ENCODE measurements at regions not wholly inside any gene's neighbourhood (a gene's known extent, or its start where the extent isn't known, plus 50 kb on each side); places are given as distances from the start of the nearest gene placed in this dataset.
A peak's percentile ranks its signal among the peaks of the same experiment; 100 is the strongest.
"Not testable (repeated sequence)": the region's sequence is repeated elsewhere in the genome, so short reads cannot be mapped to it uniquely, and the experiment has no call there.

- peak; percentile 11 for DNase-seq
Observed at GRCh38 chr7:109694149-109695071, 1124.7 kb downstream of the DNAJB9 start.

GRCh38 chr7:109695419-109695818, 1125.7 kb downstream of the DNAJB9 start:
- Histone ChIP-seq H3K4me3 (ENCODE audit: low read length) (no peak overlapping the region), H3K4me1 (ENCODE audit: control insufficient read depth, low read depth, low read length) (no peaks in the 10 kb centered on the region), H3K18ac (ENCODE audit: low read length) (no peak overlapping the region), H3K4me2 (ENCODE audit: low read length) (no peak overlapping the region), H4K8ac (ENCODE audit: low read depth, low read length) (no peak overlapping the region), H3K4ac (ENCODE audit: low read depth, low read length) (no peak overlapping the region), H3K56ac (ENCODE audit: low read length) (no peak overlapping the region), H4K5ac (ENCODE audit: low read length) (no peak overlapping the region), H3K23ac (ENCODE audit: low read length) (no peak overlapping the region), H2AK5ac (ENCODE audit: low read length) (no peak overlapping the region), H2BK120ac (ENCODE audit: low read depth, low read length) (no peak overlapping the region), H3K79me1 (ENCODE audit: low read length) (no peaks in the 10 kb centered on the region), H3K79me2 (ENCODE audit: control insufficient read depth, insufficient read depth, low read length) (no peaks in the 10 kb centered on the region), H3K27me3 (ENCODE audit: insufficient read depth, low read length, poor library complexity) (no peaks in the 10 kb centered on the region), H3K36me3 (ENCODE audit: control insufficient read depth, insufficient read depth, low read length) (no peaks in the 10 kb centered on the region), H3K9ac (ENCODE audit: low read length) (no peak overlapping the region), H2BK5ac (ENCODE audit: low read length) (no peak overlapping the region), H2BK15ac (replicated peaks; ENCODE audit: low read depth) (no peak overlapping the region), H3K27ac (ENCODE audit: low read depth, low read length) (no peak overlapping the region)
- no peak for DNase-seq

More at GRCh38 chr7:109694149-109695071, 1124.7 kb downstream of the DNAJB9 start:
- H3K27ac ChIP-seq (ENCODE audit: low read depth, low read length) = no peak overlapping the region
- H3K4me3 ChIP-seq (ENCODE audit: low read length) = no peak overlapping the region
- H3K36me3 ChIP-seq (ENCODE audit: control insufficient read depth, insufficient read depth, low read length) = no peaks in the 10 kb centered on the region
- H4K8ac ChIP-seq (ENCODE audit: low read depth, low read length) = no peak overlapping the region
- H2BK120ac ChIP-seq (ENCODE audit: low read depth, low read length) = no peak overlapping the region
- no peaks in the 10 kb centered on the region for H3K79me1 ChIP-seq (ENCODE audit: low read length)
- H3K18ac ChIP-seq (ENCODE audit: low read length) = no peak overlapping the region
- H3K9ac ChIP-seq (ENCODE audit: low read length) = no peak overlapping the region
- no peaks in the 10 kb centered on the region for H3K27me3 ChIP-seq (ENCODE audit: insufficient read depth, low read length, poor library complexity)
- no peak overlapping the region for H4K5ac ChIP-seq (ENCODE audit: low read length)
- H3K4ac ChIP-seq (ENCODE audit: low read depth, low read length) = no peak overlapping the region
- no peak overlapping the region for H3K56ac ChIP-seq (ENCODE audit: low read length)
- H3K4me1 ChIP-seq (ENCODE audit: control insufficient read depth, low read depth, low read length) = no peaks in the 10 kb centered on the region
- no peaks in the 10 kb centered on the region for H3K79me2 ChIP-seq (ENCODE audit: control insufficient read depth, insufficient read depth, low read length)
- H2BK5ac ChIP-seq (ENCODE audit: low read length) = no peak overlapping the region
- no peak overlapping the region for H3K23ac ChIP-seq (ENCODE audit: low read length)
- WGBS (ENCODE audit: extremely low coverage, insufficient coverage, low lambda C conversion rate) = no CpG with 5 or more reads among the region's 4 CpGs
- no peak overlapping the region for H2AK5ac ChIP-seq (ENCODE audit: low read length)
- H2BK15ac ChIP-seq (replicated peaks; ENCODE audit: low read depth) = no peak overlapping the region
- H3K4me2 ChIP-seq (ENCODE audit: low read length) = no peak overlapping the region

- H3K4me2 ChIP-seq (ENCODE audit: low read length) = no peak overlapping the region
- H3K4me1 ChIP-seq (ENCODE audit: control insufficient read depth, low read depth, low read length) = no peaks in the 10 kb centered on the region
- no peak overlapping the region for H3K9ac ChIP-seq (ENCODE audit: low read length)
- WGBS (ENCODE audit: extremely low coverage, insufficient coverage, low lambda C conversion rate) = no CpG with 5 or more reads among the region's 1 CpG
- no peak overlapping the region for H3K4ac ChIP-seq (ENCODE audit: low read depth, low read length)
- H3K79me1 ChIP-seq (ENCODE audit: low read length) = no peaks in the 10 kb centered on the region
- no peaks in the 10 kb centered on the region for H3K36me3 ChIP-seq (ENCODE audit: control insufficient read depth, insufficient read depth, low read length)
- no peaks in the 10 kb centered on the region for H3K79me2 ChIP-seq (ENCODE audit: control insufficient read depth, insufficient read depth, low read length)
- no peaks in the 10 kb centered on the region for H3K27me3 ChIP-seq (ENCODE audit: insufficient read depth, low read length, poor library complexity)
- H3K23ac ChIP-seq (ENCODE audit: low read length) = no peak overlapping the region
- no peak overlapping the region for H3K4me3 ChIP-seq (ENCODE audit: low read length)
- H2BK5ac ChIP-seq (ENCODE audit: low read length) = no peak overlapping the region
- H3K27ac ChIP-seq (ENCODE audit: low read depth, low read length) = no peak overlapping the region
- DNase-seq = no peak
- no peak overlapping the region for H4K8ac ChIP-seq (ENCODE audit: low read depth, low read length)
- no peak overlapping the region for H3K18ac ChIP-seq (ENCODE audit: low read length)
- H2AK5ac ChIP-seq (ENCODE audit: low read length) = no peak overlapping the region
- no peak overlapping the region for H4K5ac ChIP-seq (ENCODE audit: low read length)
- no peak overlapping the region for H3K56ac ChIP-seq (ENCODE audit: low read length)
- no peak overlapping the region for H2BK120ac ChIP-seq (ENCODE audit: low read depth, low read length)
- H2BK15ac ChIP-seq (replicated peaks; ENCODE audit: low read depth) = no peak overlapping the region
Observed at GRCh38 chr7:109696723-109697122, 1127.0 kb downstream of the DNAJB9 start.

GRCh38 chr7:109699661-109700060, 1130.0 kb downstream of the DNAJB9 start:
- WGBS (ENCODE audit: extremely low coverage, insufficient coverage, low lambda C conversion rate) = no CpG with 5 or more reads among the region's 3 CpGs

GRCh38 chr7:109713366-109713765, 1143.7 kb downstream of the DNAJB9 start:
- Histone ChIP-seq H2BK120ac (ENCODE audit: low read depth, low read length) (no peak overlapping the region), H2BK5ac (ENCODE audit: low read length) (no peak overlapping the region), H3K4me1 (ENCODE audit: control insufficient read depth, low read depth, low read length) (no peaks in the 10 kb centered on the region), H3K4ac (ENCODE audit: low read depth, low read length) (no peak overlapping the region), H3K79me1 (ENCODE audit: low read length) (no peaks in the 10 kb centered on the region), H3K9ac (ENCODE audit: low read length) (no peak overlapping the region), H3K27ac (ENCODE audit: low read depth, low read length) (no peak overlapping the region), H2BK15ac (replicated peaks; ENCODE audit: low read depth) (no peak overlapping the region), H4K5ac (ENCODE audit: low read length) (no peak overlapping the region), H3K4me3 (ENCODE audit: low read length) (no peak overlapping the region), H3K36me3 (ENCODE audit: control insufficient read depth, insufficient read depth, low read length) (no peaks in the 10 kb centered on the region), H3K56ac (ENCODE audit: low read length) (no peak overlapping the region), H3K18ac (ENCODE audit: low read length) (no peak overlapping the region), H2AK5ac (ENCODE audit: low read length) (no peak overlapping the region), H3K4me2 (ENCODE audit: low read length) (no peak overlapping the region), H4K8ac (ENCODE audit: low read depth, low read length) (no peak overlapping the region), H3K27me3 (ENCODE audit: insufficient read depth, low read length, poor library complexity) (no peaks in the 10 kb centered on the region), H3K79me2 (ENCODE audit: control insufficient read depth, insufficient read depth, low read length) (no peaks in the 10 kb centered on the region), H3K23ac (ENCODE audit: low read length) (no peak overlapping the region)
- no peak for DNase-seq
- no CpG with 5 or more reads among the region's 1 CpG for WGBS (ENCODE audit: extremely low coverage, insufficient coverage, low lambda C conversion rate)

More at GRCh38 chr7:109699661-109700060, 1130.0 kb downstream of the DNAJB9 start:
- Histone ChIP-seq H2BK15ac (replicated peaks; ENCODE audit: low read depth) (no peak overlapping the region), H3K4me3 (ENCODE audit: low read length) (no peak overlapping the region), H3K9ac (ENCODE audit: low read length) (no peak overlapping the region), H3K23ac (ENCODE audit: low read length) (no peak overlapping the region), H3K79me2 (ENCODE audit: control insufficient read depth, insufficient read depth, low read length) (no peaks in the 10 kb centered on the region), H3K56ac (ENCODE audit: low read length) (no peak overlapping the region), H3K4me1 (ENCODE audit: control insufficient read depth, low read depth, low read length) (no peaks in the 10 kb centered on the region), H2AK5ac (ENCODE audit: low read length) (no peak overlapping the region), H3K4me2 (ENCODE audit: low read length) (no peak overlapping the region), H3K27me3 (ENCODE audit: insufficient read depth, low read length, poor library complexity) (no peaks in the 10 kb centered on the region), H4K5ac (ENCODE audit: low read length) (no peak overlapping the region), H2BK5ac (ENCODE audit: low read length) (no peak overlapping the region), H3K18ac (ENCODE audit: low read length) (no peak overlapping the region), H3K27ac (ENCODE audit: low read depth, low read length) (no peak overlapping the region), H2BK120ac (ENCODE audit: low read depth, low read length) (no peak overlapping the region), H3K79me1 (ENCODE audit: low read length) (no peaks in the 10 kb centered on the region), H3K36me3 (ENCODE audit: control insufficient read depth, insufficient read depth, low read length) (no peaks in the 10 kb centered on the region), H3K4ac (ENCODE audit: low read depth, low read length) (no peak overlapping the region), H4K8ac (ENCODE audit: low read depth, low read length) (no peak overlapping the region)
- DNase-seq = no peak

- WGBS (ENCODE audit: extremely low coverage, insufficient coverage, low lambda C conversion rate) = no CpG with 5 or more reads among the region's 8 CpGs
Observed at GRCh38 chr7:109719359-109719758, 1149.7 kb downstream of the DNAJB9 start.

More at GRCh38 chr7:109719359-109719758, 1149.7 kb downstream of the DNAJB9 start:
- H3K4me2 ChIP-seq (ENCODE audit: low read length); H3K18ac ChIP-seq (ENCODE audit: low read length); H4K8ac ChIP-seq (ENCODE audit: low read depth, low read length); H3K56ac ChIP-seq (ENCODE audit: low read length); H3K9ac ChIP-seq (ENCODE audit: low read length); DNase-seq; H2BK15ac ChIP-seq (replicated peaks; ENCODE audit: low read depth); H4K5ac ChIP-seq (ENCODE audit: low read length); H3K27ac ChIP-seq (ENCODE audit: low read depth, low read length); H3K27me3 ChIP-seq (ENCODE audit: insufficient read depth, low read length, poor library complexity); H2BK5ac ChIP-seq (ENCODE audit: low read length); H3K36me3 ChIP-seq (ENCODE audit: control insufficient read depth, insufficient read depth, low read length); H3K79me2 ChIP-seq (ENCODE audit: control insufficient read depth, insufficient read depth, low read length); H3K4me3 ChIP-seq (ENCODE audit: low read length); H2AK5ac ChIP-seq (ENCODE audit: low read length); H2BK120ac ChIP-seq (ENCODE audit: low read depth, low read length); H3K79me1 ChIP-seq (ENCODE audit: low read length); H3K4me1 ChIP-seq (ENCODE audit: control insufficient read depth, low read depth, low read length); H3K23ac ChIP-seq (ENCODE audit: low read length); H3K4ac ChIP-seq (ENCODE audit: low read depth, low read length): not testable (repeated sequence)

Data from mesendoderm (in vitro differentiated cells).